GM19452 (cell line): ENCODE measurements at regions not wholly inside any gene's neighbourhood (a gene's known extent, or its start where the extent isn't known, plus 50 kb on each side); places are given as distances from the start of the nearest gene placed in this dataset.

Experiments used
- ATAC-seq: cut with Tn5 transposase; IDR thresholded peaks from one replicate; pipeline ENCODE4 v1.9.1; 2021; ENCODE audit not compliant: unreplicated experiment

GRCh38 chr5:143664623-143665022 is 147.3 kb upstream of the HMHB1 start:
- ATAC-seq = no peak

- ATAC-seq = no peak
Observed at GRCh38 chr5:143663872-143664271, 148.1 kb upstream of the HMHB1 start.

DNA sequence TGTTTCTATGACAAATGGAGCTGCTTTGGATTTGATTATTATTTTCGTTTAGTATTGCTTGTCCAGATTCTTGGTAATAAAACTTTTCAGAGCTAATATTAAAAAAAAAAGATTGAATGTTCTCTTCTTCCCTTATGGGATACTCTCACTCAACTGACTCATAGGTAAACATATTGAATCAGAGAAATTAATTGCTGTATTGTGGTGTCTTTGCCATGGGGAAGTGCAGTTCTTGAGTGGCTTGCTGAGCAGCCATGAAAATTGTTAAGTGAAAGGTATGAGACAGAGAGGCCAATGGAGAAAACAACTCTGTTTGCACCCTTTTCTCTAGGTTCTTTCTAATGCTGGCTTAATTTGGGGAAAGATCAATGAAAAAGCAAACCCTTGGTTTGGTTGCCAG is 149.9 kb upstream of the HMHB1 start:
- ATAC-seq = no peak

- ATAC-seq = no peak
Observed at GRCh38 chr5:143660625-143661024, 151.3 kb upstream of the HMHB1 start.

GRCh38 chr5:143659599-143660238 is 152.2 kb upstream of the HMHB1 start:
- ATAC-seq = no peak

DNA sequence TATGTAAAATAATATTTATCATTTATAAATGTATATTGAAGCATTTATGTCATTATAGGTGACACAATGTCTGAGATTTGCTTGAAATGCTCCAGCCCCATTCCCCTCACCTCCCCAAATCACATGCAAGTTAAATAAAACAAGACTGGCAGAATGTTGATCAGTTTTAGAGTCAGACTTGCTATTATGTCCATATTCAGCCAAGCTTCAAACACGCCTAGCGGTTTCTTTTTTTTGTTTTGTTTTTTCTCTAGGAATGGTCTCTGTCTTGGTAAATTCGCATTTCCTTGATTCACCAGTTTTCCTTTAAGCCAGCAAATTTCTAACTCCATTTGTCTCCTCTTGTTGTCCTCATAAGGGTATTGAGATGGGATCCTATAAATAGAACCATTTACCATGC is 153.0 kb upstream of the HMHB1 start:
- ATAC-seq = no peak

- no peak for ATAC-seq
Observed at GRCh38 chr5:143657647-143658285, 154.2 kb upstream of the HMHB1 start.

DNA sequence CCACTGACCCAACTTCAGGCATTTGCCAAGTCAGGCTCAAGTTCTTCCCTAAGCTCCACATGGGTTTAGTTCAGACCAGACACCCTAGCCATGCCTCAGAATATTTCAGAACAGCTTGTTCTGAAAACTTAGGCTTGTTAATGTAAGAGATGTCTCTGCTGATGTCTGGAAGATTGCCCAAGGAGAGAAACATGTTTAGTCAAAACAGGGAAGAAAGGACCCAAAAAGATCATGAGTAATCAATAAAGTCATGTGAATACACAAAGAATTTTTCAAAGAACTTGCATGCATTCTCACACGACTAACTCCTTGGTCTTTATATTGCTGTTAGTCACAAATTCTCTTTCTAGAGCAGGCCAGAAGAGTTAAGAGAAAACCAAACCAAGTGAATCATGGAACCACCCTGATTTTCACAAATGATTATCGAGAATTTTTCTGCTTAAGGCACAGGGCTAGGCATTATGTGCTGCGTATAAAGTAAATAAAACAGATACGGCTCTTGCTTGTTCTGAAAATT is 158.1 kb upstream of the HMHB1 start:
- no peak for ATAC-seq

GRCh38 chr5:143653256-143653655 is 158.7 kb upstream of the HMHB1 start:
- ATAC-seq = no peak

DNA sequence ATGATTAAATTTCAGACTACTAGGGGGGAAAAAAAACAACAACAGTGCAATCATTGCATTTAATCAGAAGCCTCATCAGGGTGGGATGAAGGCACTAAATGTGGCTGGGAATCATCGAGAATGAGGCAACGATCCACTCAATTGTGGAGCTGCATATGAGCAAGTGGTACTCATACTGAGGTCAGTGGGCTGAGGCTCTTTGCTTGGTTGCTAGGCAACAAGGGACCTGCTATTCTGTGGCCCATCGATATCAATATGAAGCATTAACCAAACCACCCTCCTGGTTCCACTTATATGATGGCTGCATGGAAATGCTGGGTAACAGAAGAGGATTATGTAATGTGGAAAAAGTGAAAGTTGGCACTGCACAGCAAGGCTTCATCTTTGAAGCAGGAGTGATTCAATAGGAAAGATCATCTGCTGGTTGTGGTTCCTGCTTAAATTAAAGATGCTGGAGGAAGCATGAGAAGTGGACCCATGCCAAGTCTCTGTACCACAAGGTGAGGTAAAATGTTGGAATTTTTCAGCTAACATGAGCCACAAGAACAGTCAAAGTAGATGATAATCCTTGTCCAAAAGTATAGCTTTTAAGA is 159.8 kb upstream of the HMHB1 start:
- ATAC-seq = no peak

DNA sequence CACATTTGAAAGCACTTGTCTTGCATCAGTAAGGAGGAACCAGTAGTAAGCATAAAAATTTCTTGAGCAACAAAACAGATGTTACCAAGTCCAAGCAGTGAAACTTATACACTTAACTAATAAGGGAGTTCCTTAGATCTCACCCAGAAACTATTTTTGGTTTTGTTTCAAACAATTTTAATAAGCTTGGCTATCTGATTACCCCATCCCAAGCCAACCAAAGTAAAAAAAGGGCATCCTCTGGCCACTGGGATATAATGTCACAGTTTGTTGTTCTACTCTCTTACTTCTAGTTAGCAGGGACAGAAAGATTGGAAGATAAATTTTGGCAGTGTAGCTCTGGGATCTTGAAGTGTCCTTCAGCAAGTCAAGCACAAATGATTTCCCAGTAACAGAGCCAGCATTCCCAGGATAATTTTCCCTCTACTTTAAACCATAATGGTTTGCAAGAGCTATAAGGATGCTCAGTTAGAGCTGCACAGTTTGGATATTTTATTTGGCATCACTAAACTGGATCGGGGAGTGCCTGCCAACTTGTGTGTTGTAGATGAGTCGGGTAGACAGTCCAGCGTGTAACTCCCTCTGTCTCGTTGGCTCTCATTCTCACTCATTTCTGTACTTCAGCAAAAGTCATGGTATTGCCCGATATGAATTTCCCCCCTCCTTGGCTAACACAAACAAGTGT is 161.9 kb upstream of the HMHB1 start:
- ATAC-seq = no peak

GRCh38 chr5:143648696-143649095 is 163.3 kb upstream of the HMHB1 start:
- no peak for ATAC-seq

DNA sequence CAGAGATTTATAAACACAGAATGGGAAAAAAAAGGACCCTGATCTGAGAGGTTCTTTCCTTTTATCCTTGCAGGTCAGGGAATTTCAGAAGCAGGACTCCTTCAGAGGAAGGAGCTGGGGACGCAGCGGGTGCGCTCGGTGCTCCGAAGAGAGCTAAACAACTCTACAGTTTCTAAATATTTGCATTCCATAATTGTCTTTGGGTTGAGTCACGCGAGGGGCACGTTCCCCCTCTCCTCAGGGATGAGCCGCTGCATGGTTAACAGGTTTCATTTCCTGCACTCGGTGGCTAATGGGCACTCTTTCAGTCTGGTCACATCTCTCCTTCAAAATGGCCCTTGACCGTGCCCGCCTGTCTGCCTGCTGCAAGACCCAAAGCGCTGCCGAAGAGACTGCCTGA is 165.0 kb upstream of the HMHB1 start:
- ATAC-seq = no peak

- no peak for ATAC-seq
Observed at GRCh38 chr5:143645356-143645755, 166.6 kb upstream of the HMHB1 start.

DNA sequence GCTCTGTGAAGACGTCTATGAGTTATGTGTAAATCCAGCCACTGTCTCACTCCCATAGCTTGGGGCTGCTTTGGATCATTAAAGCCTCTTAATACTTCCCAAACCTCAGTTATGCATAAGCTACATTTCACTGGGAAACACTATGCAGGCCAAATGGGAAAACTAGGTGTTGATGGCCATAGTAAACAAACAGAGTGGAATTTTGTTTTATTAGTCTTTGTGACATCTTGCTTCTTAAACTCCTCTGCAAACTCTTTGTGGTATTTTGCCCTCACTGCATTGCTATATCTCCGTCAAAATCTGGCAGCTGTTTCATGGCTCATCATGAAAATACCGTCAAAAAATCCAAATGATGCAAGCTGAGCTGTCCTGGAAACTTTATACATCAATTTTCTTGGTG is 167.2 kb upstream of the HMHB1 start:
- no peak for ATAC-seq

DNA sequence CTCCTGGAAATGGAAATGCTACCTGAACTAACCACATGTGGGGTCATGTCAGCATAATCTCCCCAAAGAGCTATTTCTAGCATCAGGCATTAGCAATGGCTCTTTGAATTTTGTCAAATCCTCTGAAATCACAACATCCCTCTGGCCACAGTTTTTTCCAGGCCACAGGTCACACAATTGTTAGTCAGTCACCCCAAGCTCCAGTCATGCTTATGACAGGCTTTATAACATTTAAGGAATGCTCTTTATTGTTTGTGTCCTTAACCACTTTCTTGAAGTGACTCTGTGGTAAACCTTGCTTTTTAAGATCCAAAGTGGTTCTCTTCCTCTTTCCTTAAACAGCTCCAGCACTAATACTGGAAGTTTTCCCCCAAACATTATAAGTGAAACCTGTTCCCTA is 169.2 kb upstream of the HMHB1 start:
- no peak for ATAC-seq

DNA sequence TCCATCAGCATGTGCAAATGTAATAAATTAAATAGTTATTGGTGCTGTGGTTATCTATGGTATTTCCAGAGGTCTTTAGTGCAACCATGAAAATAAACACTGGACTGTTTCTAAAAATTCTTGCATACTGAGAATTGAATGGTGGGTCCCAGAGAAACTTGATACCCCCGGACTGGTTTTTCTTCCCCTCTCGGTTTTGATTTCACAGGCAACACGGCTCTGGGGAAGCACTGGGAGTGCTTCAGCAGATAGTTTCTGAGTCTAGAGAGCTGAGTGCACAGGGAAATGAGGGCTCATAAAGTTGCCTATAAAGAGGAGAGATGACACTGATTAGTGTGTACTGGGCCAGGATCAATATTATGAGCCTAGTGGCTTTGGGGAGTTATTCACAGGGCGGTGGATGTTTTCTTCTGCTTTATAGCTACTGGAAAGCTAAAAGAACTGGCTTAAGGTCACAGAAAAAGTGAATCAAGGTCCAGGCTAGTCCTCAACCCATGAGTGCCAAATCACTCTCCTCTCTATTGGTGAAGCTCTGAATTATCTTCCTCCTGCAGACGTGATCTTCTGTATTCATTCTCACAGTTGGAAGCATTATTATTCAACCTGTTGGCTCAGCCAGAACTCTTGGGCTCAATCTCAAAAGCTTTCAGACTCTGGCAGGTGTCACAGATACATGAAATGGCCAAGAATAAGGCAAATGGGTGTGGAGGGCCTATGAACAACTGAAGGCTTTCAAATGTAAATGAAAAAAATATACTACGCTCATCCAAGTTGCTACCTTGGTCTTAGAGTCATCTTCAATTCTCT is 170.2 kb upstream of the HMHB1 start:
- ATAC-seq = no peak

GRCh38 chr5:143638654-143639053 is 173.3 kb upstream of the HMHB1 start:
- no peak for ATAC-seq

DNA sequence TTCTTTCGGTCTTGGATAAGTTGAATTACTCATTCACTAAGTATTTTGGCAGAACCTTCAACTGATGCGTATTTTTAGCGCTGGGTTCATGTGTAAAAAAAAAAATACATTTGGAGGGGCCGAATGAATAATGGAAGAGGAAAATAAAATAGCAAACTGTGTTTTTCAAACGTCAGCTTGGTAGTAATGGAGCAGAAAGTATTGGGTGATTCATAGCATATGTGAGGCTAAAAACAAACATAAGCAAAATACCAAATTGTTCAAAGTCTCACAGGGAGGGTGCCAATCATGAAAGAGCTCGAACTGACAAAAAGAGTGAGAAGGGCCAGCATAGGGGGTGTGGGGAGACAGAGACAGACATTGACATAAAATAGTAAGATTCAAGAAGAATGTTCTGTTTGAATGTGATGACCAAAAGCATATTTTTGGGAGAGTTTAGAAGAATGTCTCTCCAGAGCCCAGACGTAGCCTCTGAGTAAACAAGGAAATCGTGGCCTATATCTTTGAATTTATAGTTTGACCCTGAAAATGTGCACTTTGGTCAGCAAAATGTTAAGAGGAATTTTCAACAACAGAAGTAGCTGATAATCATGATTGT is 174.9 kb upstream of the HMHB1 start:
- no peak for ATAC-seq

- no peak for ATAC-seq
Observed at GRCh38 chr5:143635888-143636287, 176.1 kb upstream of the HMHB1 start.
